ENCODE measurements at regions not wholly inside any gene's neighbourhood (a gene's known extent, or its start where the extent isn't known, plus 50 kb on each side); places are given as distances from the start of the nearest gene placed in this dataset.

GRCh38 chr18:78241535-78242253, 737.9 kb upstream of the SALL3 start:
- intact Hi-C loops (cut with DNase I), result no loop called here
- peak; percentile 44 for ATAC-seq
- TF ChIP-seq CTCF (IDR thresholded peaks at IDR 0.05), result no peak

GRCh38 chr18:78242254-78242643, 737.4 kb upstream of the SALL3 start:
- Histone ChIP-seq H3K9me3 (peaks cover 0 to 2% of the 10 kb centered on the region in 2 donors), H3K4me3 (no peak overlapping the region), H3K27me3 (peaks cover 0 to 9% of the 10 kb centered on the region in 2 donors), H3K4me1 (peaks cover 0 to 6% of the 10 kb centered on the region in 2 donors), H3K36me3 (no peaks in the 10 kb centered on the region), H3K27ac (no peak overlapping the region)
- TF ChIP-seq CTCF (IDR thresholded peaks at IDR 0.05), result no peak
- intact Hi-C loops (cut with DNase I), result no loop called here
- ATAC-seq (peak; percentile 71), DNase-seq (peak in 3 of 4 donors; percentile 47 to 89 (median 84))

More at GRCh38 chr18:78241535-78242253, 737.9 kb upstream of the SALL3 start:
- Histone ChIP-seq H3K36me3 (no peaks in the 10 kb centered on the region), H3K4me3 (no peak overlapping the region), H3K27ac (peak overlapping the region in 1 of 2 donors; percentile 11), H3K4me1 (peaks cover 0 to 6% of the 10 kb centered on the region in 2 donors), H3K9me3 (peaks cover 0 to 2% of the 10 kb centered on the region in 2 donors), H3K27me3 (peaks cover 0 to 4% of the 10 kb centered on the region in 2 donors)
- peak in 1 of 4 donors; percentile 22 for DNase-seq

- no peak for TF ChIP-seq CTCF (IDR thresholded peaks at IDR 0.05)
- DNase-seq (no peak), ATAC-seq (peak; percentile 39)
- Histone ChIP-seq H3K4me1 (peaks cover 0 to 6% of the 10 kb centered on the region in 2 donors), H3K27ac (no peak overlapping the region), H3K4me3 (no peak overlapping the region), H3K27me3 (peaks cover 0 to 13% of the 10 kb centered on the region in 2 donors), H3K9me3 (no peaks in the 10 kb centered on the region), H3K36me3 (no peaks in the 10 kb centered on the region)
- intact Hi-C loops (cut with DNase I), result no loop called here
Observed at GRCh38 chr18:78242806-78243205, 736.8 kb upstream of the SALL3 start.

- Histone ChIP-seq H3K9me3 (no peaks in the 10 kb centered on the region), H3K27ac (no peak overlapping the region), H3K27me3 (peaks cover 0 to 13% of the 10 kb centered on the region in 2 donors), H3K4me3 (no peak overlapping the region), H3K36me3 (no peaks in the 10 kb centered on the region), H3K4me1 (peaks cover 0 to 6% of the 10 kb centered on the region in 2 donors)
- no peak for TF ChIP-seq CTCF (IDR thresholded peaks at IDR 0.05)
- no peak for ATAC-seq
- intact Hi-C loops (cut with DNase I), result no loop called here
- no peak for DNase-seq
Observed at GRCh38 chr18:78244779-78245178, 734.8 kb upstream of the SALL3 start.

- no peak for TF ChIP-seq CTCF (IDR thresholded peaks at IDR 0.05)
- H3K27ac ChIP-seq, result no peak overlapping the region
- H3K4me3 ChIP-seq, result no peak overlapping the region
- H3K4me1 ChIP-seq, result peaks cover 0 to 6% of the 10 kb centered on the region in 2 donors
- H3K36me3 ChIP-seq, result no peaks in the 10 kb centered on the region
- no peak for ATAC-seq
- H3K9me3 ChIP-seq, result no peaks in the 10 kb centered on the region
- H3K27me3 ChIP-seq, result peaks cover 0 to 13% of the 10 kb centered on the region in 2 donors
- no peak for DNase-seq
- intact Hi-C loops (cut with DNase I), result no loop called here
Observed at GRCh38 chr18:78245451-78245850, 734.2 kb upstream of the SALL3 start.

All from left lung (tissue), 4 donors.